ENCODE measurements at regions not wholly inside any gene's neighbourhood (a gene's known extent, or its start where the extent isn't known, plus 50 kb on each side); places are given as distances from the start of the nearest gene placed in this dataset.

- no peaks in the 10 kb centered on the region for H3K36me3 Mint-ChIP-seq
- no peak overlapping the region for H3K4me3 Mint-ChIP-seq
- no peaks in the 10 kb centered on the region for H3K9me3 Mint-ChIP-seq
- H3K27me3 Mint-ChIP-seq: no peaks in the 10 kb centered on the region
- H3K27ac Mint-ChIP-seq: no peak overlapping the region
- H3K4me1 Mint-ChIP-seq: peaks cover 18% of the 10 kb centered on the region
These were observed 119.2 kb upstream of the ABCA1 start for GRCh38 chr9:105046907-105047741.

GRCh38 chr9:105047742-105048041 is 119.7 kb upstream of the ABCA1 start:
- H3K9me3 Mint-ChIP-seq: no peaks in the 10 kb centered on the region

GRCh38 chr9:105048331-105048730 is 120.4 kb upstream of the ABCA1 start:
- peaks cover 1% of the 10 kb centered on the region for H3K36me3 Mint-ChIP-seq
- H3K4me3 Mint-ChIP-seq: no peak overlapping the region
- no peaks in the 10 kb centered on the region for H3K27me3 Mint-ChIP-seq
- H3K4me1 Mint-ChIP-seq: peaks cover 30% of the 10 kb centered on the region
- H3K27ac Mint-ChIP-seq: no peak overlapping the region
- H3K9me3 Mint-ChIP-seq: peaks cover 5% of the 10 kb centered on the region

More at GRCh38 chr9:105047742-105048041, 119.7 kb upstream of the ABCA1 start:
- H3K27me3 Mint-ChIP-seq: no peaks in the 10 kb centered on the region
- H3K4me1 Mint-ChIP-seq: peaks cover 24% of the 10 kb centered on the region
- no peaks in the 10 kb centered on the region for H3K36me3 Mint-ChIP-seq
- no peak overlapping the region for H3K27ac Mint-ChIP-seq
- no peak overlapping the region for H3K4me3 Mint-ChIP-seq

- peaks cover 43% of the 10 kb centered on the region for H3K4me1 Mint-ChIP-seq
- H3K4me3 Mint-ChIP-seq: no peak overlapping the region
These were observed 122.3 kb upstream of the ABCA1 start for GRCh38 chr9:105050296-105050695.

GRCh38 chr9:105051897-105052296 is 123.9 kb upstream of the ABCA1 start:
- Mint-ChIP-seq H3K9me3 (peaks cover 5% of the 10 kb centered on the region), H3K36me3 (peaks cover 1% of the 10 kb centered on the region)

More at GRCh38 chr9:105050296-105050695, 122.3 kb upstream of the ABCA1 start:
- peaks cover 1% of the 10 kb centered on the region for H3K36me3 Mint-ChIP-seq
- peaks cover 5% of the 10 kb centered on the region for H3K9me3 Mint-ChIP-seq
- no peaks in the 10 kb centered on the region for H3K27me3 Mint-ChIP-seq
- H3K27ac Mint-ChIP-seq: no peak overlapping the region

GRCh38 chr9:105052346-105052745 is 124.4 kb upstream of the ABCA1 start:
- H3K27ac Mint-ChIP-seq: peak overlapping the region; percentile 79
- H3K4me3 Mint-ChIP-seq: peak overlapping the region; percentile 34
- peaks cover 5% of the 10 kb centered on the region for H3K9me3 Mint-ChIP-seq
- peaks cover 1% of the 10 kb centered on the region for H3K36me3 Mint-ChIP-seq
- no peaks in the 10 kb centered on the region for H3K27me3 Mint-ChIP-seq
- peaks cover 47% of the 10 kb centered on the region for H3K4me1 Mint-ChIP-seq

More at GRCh38 chr9:105051897-105052296, 123.9 kb upstream of the ABCA1 start:
- Mint-ChIP-seq H3K4me1 (peaks cover 47% of the 10 kb centered on the region), H3K27me3 (no peaks in the 10 kb centered on the region), H3K4me3 (peak overlapping the region; percentile 34), H3K27ac (peak overlapping the region; percentile 79)

DNA sequence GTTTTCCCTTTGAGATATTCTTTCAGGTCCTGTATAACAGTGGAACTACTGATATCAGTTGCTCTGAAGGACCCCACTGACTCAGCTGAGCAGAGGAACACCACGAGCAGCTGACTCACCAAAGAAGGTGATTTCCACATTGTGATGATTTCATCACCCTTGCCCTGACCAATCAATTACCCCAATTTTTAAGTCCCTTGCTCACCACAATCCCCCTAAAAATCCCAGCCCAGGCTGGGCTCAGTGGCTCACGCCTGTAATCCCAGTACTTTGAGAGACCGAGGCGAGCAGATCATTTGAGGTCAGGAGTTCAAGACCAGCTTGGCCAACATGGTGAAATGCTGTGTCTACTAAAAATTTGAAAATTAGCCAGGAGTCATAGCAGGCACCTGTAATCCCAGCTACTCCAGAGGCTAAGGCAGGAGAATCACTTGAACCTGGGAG is 125.3 kb upstream of the ABCA1 start:
- Mint-ChIP-seq H3K27ac (peak overlapping the region; percentile 88), H3K4me3 (peak overlapping the region; percentile 53), H3K27me3 (no peaks in the 10 kb centered on the region), H3K4me1 (peaks cover 47% of the 10 kb centered on the region), H3K36me3 (peaks cover 1% of the 10 kb centered on the region), H3K9me3 (peaks cover 5% of the 10 kb centered on the region)

DNA sequence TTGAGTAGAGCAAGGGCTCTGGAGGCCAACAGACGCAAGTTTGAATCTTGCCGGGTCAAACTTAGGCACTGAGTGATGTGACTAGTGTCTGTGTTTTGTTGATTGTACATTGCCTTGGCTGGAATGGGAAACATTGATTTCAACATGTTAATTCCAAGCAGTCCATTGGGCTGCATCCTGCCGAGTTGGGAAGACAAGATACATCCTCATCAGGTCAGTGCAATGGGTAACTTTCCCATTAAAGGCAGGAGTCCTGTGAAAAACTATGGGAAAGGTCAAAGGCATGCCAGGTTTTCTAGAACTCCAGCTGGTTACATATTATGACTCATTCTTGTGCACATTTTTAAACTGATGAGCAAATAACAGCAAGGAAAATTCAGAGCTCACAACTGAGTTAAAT is 126.5 kb upstream of the ABCA1 start:
- peaks cover 5% of the 10 kb centered on the region for H3K9me3 Mint-ChIP-seq
- peaks cover 1% of the 10 kb centered on the region for H3K36me3 Mint-ChIP-seq
- H3K27me3 Mint-ChIP-seq: no peaks in the 10 kb centered on the region
- H3K4me1 Mint-ChIP-seq: peaks cover 47% of the 10 kb centered on the region
- no peak overlapping the region for H3K27ac Mint-ChIP-seq
- no peak overlapping the region for H3K4me3 Mint-ChIP-seq

- Mint-ChIP-seq H3K27ac (no peak overlapping the region), H3K36me3 (peaks cover 1% of the 10 kb centered on the region), H3K27me3 (no peaks in the 10 kb centered on the region), H3K9me3 (peaks cover 5% of the 10 kb centered on the region), H3K4me3 (no peak overlapping the region), H3K4me1 (peaks cover 40% of the 10 kb centered on the region)
These were observed 128.0 kb upstream of the ABCA1 start for GRCh38 chr9:105055917-105056316.

DNA sequence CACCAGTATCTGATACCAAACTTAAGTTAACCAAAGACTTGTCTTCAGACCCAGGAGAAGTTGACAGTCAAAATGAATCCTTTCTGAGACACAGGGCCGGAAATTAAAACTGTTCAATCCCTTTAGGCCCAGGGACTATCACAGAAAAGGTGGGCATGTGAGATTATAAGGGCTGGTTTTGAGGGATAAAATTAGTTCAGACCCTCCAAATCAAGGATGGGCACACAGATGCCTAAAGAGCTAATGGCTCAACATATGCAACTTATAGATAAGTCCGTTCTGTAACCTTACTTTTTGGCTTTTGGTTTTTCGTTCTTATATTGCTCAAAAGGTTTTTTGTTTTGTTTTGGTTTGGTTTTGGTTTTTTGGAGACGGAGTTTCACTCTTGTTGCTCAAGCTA is 129.6 kb upstream of the ABCA1 start:
- Mint-ChIP-seq H3K27me3 (no peaks in the 10 kb centered on the region), H3K4me1 (peaks cover 25% of the 10 kb centered on the region), H3K9me3 (peaks cover 5% of the 10 kb centered on the region), H3K27ac (no peak overlapping the region), H3K36me3 (peaks cover 1% of the 10 kb centered on the region), H3K4me3 (no peak overlapping the region)

GRCh38 chr9:105059252-105059651 is 131.3 kb upstream of the ABCA1 start:
- no peak overlapping the region for H3K27ac Mint-ChIP-seq
- H3K9me3 Mint-ChIP-seq: no peaks in the 10 kb centered on the region
- peaks cover 19% of the 10 kb centered on the region for H3K4me1 Mint-ChIP-seq
- no peaks in the 10 kb centered on the region for H3K27me3 Mint-ChIP-seq
- H3K36me3 Mint-ChIP-seq: no peaks in the 10 kb centered on the region
- H3K4me3 Mint-ChIP-seq: no peak overlapping the region

GRCh38 chr9:105062222-105062855 is 134.4 kb upstream of the ABCA1 start:
- Mint-ChIP-seq H3K27ac (no peak overlapping the region), H3K27me3 (no peaks in the 10 kb centered on the region), H3K36me3 (no peaks in the 10 kb centered on the region), H3K9me3 (no peaks in the 10 kb centered on the region), H3K4me1 (peaks cover 14% of the 10 kb centered on the region), H3K4me3 (no peak overlapping the region)

GRCh38 chr9:105064248-105065097 is 136.5 kb upstream of the ABCA1 start:
- Mint-ChIP-seq H3K4me3 (no peak overlapping the region), H3K4me1 (peaks cover 14% of the 10 kb centered on the region), H3K27ac (no peak overlapping the region), H3K9me3 (no peaks in the 10 kb centered on the region), H3K36me3 (no peaks in the 10 kb centered on the region), H3K27me3 (no peaks in the 10 kb centered on the region)

DNA sequence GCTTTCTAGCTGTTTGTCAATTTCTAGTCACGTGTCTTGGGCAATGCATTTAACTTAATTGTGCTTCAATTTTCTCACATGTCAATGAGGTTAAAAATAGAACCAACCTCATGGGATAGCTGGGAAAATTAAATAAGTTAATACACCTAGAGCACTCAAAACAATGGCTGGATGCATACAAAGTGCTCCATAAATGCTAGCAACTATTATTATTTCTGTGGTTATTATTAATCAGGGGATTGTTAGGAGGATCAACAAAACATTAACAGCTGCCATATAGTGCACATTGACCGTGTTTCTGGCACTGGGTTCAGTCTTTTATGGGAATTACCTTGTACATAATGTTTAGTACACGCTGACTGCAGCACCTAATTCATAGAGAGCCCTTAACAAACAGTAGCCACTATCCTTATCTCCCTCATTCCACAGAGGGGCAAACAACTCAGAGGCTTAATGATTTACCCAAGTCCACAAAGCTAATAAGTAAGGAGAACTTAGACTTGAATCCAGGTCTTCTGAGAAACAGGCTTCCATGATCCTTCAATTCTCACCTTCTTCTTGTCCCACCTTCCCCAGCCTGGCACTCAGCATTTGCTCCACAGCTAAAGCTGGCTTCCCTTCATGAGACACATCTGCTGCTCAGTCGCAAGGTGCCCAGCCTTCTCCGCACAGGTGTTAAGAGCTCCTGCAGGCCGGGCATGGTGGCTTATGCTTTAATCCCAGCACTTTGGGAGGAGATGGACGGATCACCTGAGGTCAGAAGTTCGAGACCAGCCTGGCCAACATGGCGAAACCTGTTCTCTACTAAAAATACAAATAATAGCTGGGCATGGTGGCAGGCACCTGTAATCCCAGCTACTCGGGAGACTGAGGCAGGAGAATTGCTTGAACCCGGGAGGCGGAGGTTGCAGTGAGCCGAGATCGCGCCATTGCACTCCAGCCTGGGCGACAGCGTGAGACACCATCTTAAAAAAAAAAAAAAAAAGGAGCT is 137.4 kb upstream of the ABCA1 start:
- no peaks in the 10 kb centered on the region for H3K9me3 Mint-ChIP-seq
- no peak overlapping the region for H3K27ac Mint-ChIP-seq
- no peaks in the 10 kb centered on the region for H3K36me3 Mint-ChIP-seq
- no peak overlapping the region for H3K4me3 Mint-ChIP-seq
- H3K27me3 Mint-ChIP-seq: no peaks in the 10 kb centered on the region
- H3K4me1 Mint-ChIP-seq: peaks cover 14% of the 10 kb centered on the region
